ENCODE measurements at regions not wholly inside any gene's neighbourhood (a gene's known extent, or its start where the extent isn't known, plus 50 kb on each side); places are given as distances from the start of the nearest gene placed in this dataset.
A peak's percentile ranks its signal among the peaks of the same experiment; 100 is the strongest.

DNA sequence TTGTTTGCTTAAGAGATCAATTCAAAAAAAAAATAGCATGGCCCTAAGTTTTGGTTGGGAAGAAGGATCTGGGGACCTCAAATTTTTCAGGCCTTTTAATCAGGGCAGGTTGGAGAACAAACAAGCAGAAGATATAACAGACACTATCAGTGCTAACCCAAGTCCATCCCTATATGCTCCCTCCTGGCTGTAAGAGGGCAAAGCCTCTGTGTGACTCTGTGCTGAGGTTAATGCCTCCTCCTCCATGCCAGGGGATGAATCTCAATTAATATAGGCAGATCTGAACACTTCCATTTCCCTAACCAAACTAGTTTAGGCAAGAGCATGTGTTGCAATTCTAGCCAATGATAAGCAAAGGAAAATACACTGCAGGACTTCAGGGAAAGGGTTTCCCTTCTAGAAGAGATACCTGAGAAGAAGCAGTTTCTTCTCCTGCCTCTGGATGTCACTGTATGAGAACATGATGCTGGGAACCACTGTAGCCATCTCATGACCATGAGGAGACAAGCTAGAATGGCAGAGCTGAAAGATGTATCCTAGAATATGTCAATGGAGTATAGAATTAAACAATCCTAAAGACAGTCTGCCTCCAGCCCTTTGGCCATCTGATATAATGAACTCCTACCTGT lies 76.0 kb downstream of the CHD9NB start:
- no peak overlapping the region for H3K4me3 ChIP-seq
- peak in 1 of 2 donors; percentile 46 for ATAC-seq (ENCODE audit: low FRiP score in 2 of 2)
- no peaks in the 10 kb centered on the region for H3K9me3 ChIP-seq
- no peak for TF ChIP-seq POLR2AphosphoS5 (IDR thresholded peaks at IDR 0.05)
- TF ChIP-seq, protein P1, sequence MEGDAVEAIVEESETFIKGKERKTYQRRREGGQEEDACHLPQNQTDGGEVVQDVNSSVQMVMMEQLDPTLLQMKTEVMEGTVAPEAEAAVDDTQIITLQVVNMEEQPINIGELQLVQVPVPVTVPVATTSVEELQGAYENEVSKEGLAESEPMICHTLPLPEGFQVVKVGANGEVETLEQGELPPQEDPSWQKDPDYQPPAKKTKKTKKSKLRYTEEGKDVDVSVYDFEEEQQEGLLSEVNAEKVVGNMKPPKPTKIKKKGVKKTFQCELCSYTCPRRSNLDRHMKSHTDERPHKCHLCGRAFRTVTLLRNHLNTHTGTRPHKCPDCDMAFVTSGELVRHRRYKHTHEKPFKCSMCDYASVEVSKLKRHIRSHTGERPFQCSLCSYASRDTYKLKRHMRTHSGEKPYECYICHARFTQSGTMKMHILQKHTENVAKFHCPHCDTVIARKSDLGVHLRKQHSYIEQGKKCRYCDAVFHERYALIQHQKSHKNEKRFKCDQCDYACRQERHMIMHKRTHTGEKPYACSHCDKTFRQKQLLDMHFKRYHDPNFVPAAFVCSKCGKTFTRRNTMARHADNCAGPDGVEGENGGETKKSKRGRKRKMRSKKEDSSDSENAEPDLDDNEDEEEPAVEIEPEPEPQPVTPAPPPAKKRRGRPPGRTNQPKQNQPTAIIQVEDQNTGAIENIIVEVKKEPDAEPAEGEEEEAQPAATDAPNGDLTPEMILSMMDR (IDR thresholded peaks at IDR 0.05), result peak in 3 of 6 experiments; percentile 16 to 26 (median 24)
- H3K4me1 ChIP-seq, result no peaks in the 10 kb centered on the region
- DNase-seq, result no peak
- no peak overlapping the region for H3K27ac ChIP-seq
- no peaks in the 10 kb centered on the region for H3K27me3 ChIP-seq
- H3K36me3 ChIP-seq, result no peaks in the 10 kb centered on the region

DNA sequence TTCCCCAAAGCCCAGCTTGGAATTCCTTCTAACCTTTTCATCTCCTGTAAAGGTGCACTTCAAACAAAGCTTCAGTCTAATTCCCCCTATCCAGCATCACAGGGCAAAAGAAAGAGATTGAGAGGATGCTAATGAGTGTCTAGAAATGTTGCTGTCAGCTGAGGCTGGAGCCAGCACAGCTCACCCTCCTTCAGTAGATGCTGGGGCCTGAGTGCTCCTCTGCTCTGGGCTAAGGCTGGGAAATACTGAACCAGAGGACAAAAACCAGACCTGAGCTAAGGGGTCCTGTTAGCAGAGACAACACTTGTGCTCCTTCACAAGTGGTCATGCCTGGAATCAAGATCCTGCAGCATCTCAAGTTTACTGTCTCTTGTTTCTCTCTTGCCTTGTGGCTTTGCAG lies 85.0 kb downstream of the CHD9NB start:
- no peak for TF ChIP-seq POLR2AphosphoS5 (IDR thresholded peaks at IDR 0.05)
- TF ChIP-seq POLR2A (IDR thresholded peaks at IDR 0.05), result no peak
- no peak for TF ChIP-seq EP300 (IDR thresholded peaks at IDR 0.05)
- TF ChIP-seq, protein P1 (IDR thresholded peaks at IDR 0.05), result no peak
- Histone ChIP-seq H3K4me1 (no peaks in the 10 kb centered on the region), H3K36me3 (no peaks in the 10 kb centered on the region), H3K27me3 (no peaks in the 10 kb centered on the region), H3K27ac (no peak overlapping the region), H3K9me3 (no peaks in the 10 kb centered on the region), H3K4me3 (no peak overlapping the region)
- no peak for DNase-seq
- ATAC-seq (ENCODE audit: low FRiP score in 2 of 2), result no peak

DNA sequence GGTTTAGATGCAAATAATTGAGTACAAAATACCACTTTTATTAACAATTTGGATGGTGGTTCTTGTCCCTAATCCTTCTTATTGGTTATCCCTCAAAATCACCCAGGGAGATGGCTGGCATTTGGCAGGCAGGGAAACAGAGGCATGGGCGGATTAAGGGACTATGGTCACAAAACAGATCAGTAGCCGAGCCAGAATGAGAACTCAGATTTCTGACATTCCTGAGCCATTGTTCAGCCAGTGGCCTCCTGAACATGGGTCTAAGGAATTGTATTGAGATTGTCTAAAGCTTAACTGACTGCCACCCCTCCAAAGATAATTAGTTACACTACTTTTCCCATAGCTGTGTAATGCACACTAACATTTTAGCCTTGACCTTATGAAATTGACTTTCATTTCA lies 88.4 kb downstream of the CHD9NB start:
- Histone ChIP-seq H3K4me3 (no peak overlapping the region), H3K9me3 (no peaks in the 10 kb centered on the region), H3K27ac (no peak overlapping the region), H3K4me1 (no peaks in the 10 kb centered on the region), H3K36me3 (no peaks in the 10 kb centered on the region), H3K27me3 (no peaks in the 10 kb centered on the region)
- no peak for DNase-seq
- TF ChIP-seq, protein P1 (IDR thresholded peaks at IDR 0.05), result no peak
- TF ChIP-seq POLR2A (IDR thresholded peaks at IDR 0.05), result no peak
- no peak for TF ChIP-seq EP300 (IDR thresholded peaks at IDR 0.05)
- TF ChIP-seq POLR2AphosphoS5 (IDR thresholded peaks at IDR 0.05), result no peak
- ATAC-seq (ENCODE audit: low FRiP score in 2 of 2), result no peak
- 87 to 88% methylated on average over 2 of the region's 2 CpGs for WGBS, 2 donors

DNA sequence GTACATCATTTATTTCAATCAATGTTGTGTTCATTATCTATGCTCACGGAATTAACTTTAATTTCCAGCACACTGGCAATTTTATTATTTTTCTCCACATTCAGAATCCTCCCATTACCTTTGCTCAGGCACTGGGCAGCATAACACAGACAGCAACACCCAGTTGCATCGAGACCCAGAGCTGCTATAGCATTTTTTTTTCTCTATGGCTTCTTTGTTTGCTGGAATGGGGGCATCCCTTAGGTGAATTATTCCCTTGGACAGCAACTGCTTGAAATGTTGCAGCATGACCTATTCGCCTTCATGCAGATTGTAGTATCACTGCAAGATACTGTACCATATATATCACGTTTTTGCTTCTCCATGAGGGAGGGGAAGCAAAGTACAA lies 88.8 kb downstream of the CHD9NB start:
- Histone ChIP-seq H3K27me3 (no peaks in the 10 kb centered on the region), H3K4me3 (no peak overlapping the region), H3K36me3 (no peaks in the 10 kb centered on the region), H3K4me1 (no peaks in the 10 kb centered on the region), H3K27ac (no peak overlapping the region), H3K9me3 (no peaks in the 10 kb centered on the region)
- 73 to 77% methylated on average over 4 of the region's 4 CpGs for WGBS, 2 donors
- ATAC-seq (ENCODE audit: low FRiP score in 2 of 2) (no peak), DNase-seq (no peak)
- TF ChIP-seq POLR2AphosphoS5 (IDR thresholded peaks at IDR 0.05) (no peak), EP300 (IDR thresholded peaks at IDR 0.05) (no peak), POLR2A (IDR thresholded peaks at IDR 0.05) (no peak)
- TF ChIP-seq, protein P1 (IDR thresholded peaks at IDR 0.05), result no peak

DNA sequence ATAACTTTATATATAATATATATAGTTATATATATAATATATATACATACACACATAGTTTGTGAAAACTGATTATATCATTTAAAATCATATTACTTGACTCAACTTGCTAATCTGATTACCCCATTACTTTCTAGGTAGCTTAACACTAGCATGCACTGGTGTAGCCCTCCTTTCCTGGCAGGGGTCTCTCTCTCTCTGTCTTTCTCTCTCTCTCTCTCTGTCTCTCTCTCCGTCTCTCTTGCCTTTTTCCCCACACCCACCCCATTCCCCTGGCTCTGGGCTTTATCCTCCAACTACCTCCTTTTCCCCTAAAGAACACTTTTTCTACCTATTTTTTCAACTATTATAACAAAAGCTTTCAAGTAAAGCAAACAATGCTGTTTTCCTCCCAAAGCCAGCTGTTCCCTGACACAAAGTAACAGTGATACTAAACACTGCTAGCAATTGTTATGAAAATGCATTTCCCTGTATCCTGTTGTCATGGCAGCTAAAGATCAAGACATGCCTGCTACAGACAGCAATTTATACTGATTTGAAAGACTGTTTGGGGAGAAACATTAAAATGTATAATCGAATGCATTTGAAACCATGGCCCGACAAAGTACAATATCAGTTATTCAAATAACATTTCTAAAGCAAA lies 89.4 kb downstream of the CHD9NB start:
- DNase-seq (no peak), ATAC-seq (ENCODE audit: low FRiP score in 2 of 2) (no peak)
- 55 to 77% methylated on average over 3 of the region's 3 CpGs for WGBS, 2 donors
- Histone ChIP-seq H3K27ac (no peak overlapping the region), H3K36me3 (no peaks in the 10 kb centered on the region), H3K4me3 (no peak overlapping the region), H3K9me3 (no peaks in the 10 kb centered on the region), H3K27me3 (no peaks in the 10 kb centered on the region), H3K4me1 (no peaks in the 10 kb centered on the region)
- TF ChIP-seq, protein P1 (IDR thresholded peaks at IDR 0.05), result no peak
- no peak for TF ChIP-seq POLR2A (IDR thresholded peaks at IDR 0.05)
- TF ChIP-seq EP300 (IDR thresholded peaks at IDR 0.05), result no peak
- TF ChIP-seq POLR2AphosphoS5 (IDR thresholded peaks at IDR 0.05), result no peak
